Astrocyte of the cerebellum (primary cell): ENCODE measurements at regions not wholly inside any gene's neighbourhood (a gene's known extent, or its start where the extent isn't known, plus 50 kb on each side); places are given as distances from the start of the nearest gene placed in this dataset.

Source experiments
- DNase-seq: peaks from one replicate; pipeline ENCODE4 v3.0.0-alpha.2; 2011; ENCODE audit warnings: low read depth
- H3K4me3 ChIP-seq: 2 replicates; pipeline ENCODE4 v1.5.1; 2011; ENCODE audit warnings: mild to moderate bottlenecking, low read depth, low read length, moderate library complexity
- in situ Hi-C: cut with HindIII; loops from 2 replicates; pipeline ENCODE4 v1.10.0; 2017; ENCODE audit warnings: low sequenced_read_pairs
- TF ChIP-seq, protein P1 (sequence below): IDR thresholded peaks from 2 replicates; pipeline ENCODE4 v1.5.1; 2012; ENCODE audit warnings: low read length, low read depth, moderate library complexity, mild to moderate bottlenecking; ENCODE audit errors: missing control alignments

DNA sequence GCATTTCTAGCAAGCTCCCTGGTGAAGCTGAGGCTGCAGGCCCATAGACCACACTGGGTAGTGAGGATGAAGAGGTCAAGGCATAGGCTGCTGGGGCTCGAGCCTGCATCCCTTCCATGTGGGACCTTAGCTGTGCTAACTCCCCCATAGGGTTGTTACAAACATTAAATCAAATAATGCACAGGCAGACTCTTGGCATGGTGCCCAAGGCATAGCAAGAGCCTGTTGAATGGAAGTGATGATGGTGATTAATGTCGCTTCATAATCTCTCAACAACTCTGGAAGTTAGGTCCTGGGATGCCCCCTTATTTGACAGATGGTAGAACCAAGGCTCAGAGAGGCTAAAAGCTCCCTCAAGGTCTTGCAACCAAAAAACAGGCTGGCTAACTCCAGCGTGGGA is 283.9 kb upstream of the EEF2KMT start:
- in situ Hi-C loops: no loop called here
- TF ChIP-seq, protein P1, sequence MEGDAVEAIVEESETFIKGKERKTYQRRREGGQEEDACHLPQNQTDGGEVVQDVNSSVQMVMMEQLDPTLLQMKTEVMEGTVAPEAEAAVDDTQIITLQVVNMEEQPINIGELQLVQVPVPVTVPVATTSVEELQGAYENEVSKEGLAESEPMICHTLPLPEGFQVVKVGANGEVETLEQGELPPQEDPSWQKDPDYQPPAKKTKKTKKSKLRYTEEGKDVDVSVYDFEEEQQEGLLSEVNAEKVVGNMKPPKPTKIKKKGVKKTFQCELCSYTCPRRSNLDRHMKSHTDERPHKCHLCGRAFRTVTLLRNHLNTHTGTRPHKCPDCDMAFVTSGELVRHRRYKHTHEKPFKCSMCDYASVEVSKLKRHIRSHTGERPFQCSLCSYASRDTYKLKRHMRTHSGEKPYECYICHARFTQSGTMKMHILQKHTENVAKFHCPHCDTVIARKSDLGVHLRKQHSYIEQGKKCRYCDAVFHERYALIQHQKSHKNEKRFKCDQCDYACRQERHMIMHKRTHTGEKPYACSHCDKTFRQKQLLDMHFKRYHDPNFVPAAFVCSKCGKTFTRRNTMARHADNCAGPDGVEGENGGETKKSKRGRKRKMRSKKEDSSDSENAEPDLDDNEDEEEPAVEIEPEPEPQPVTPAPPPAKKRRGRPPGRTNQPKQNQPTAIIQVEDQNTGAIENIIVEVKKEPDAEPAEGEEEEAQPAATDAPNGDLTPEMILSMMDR: no peak
- H3K4me3 ChIP-seq: no peak overlapping the region
- no peak for DNase-seq

DNA sequence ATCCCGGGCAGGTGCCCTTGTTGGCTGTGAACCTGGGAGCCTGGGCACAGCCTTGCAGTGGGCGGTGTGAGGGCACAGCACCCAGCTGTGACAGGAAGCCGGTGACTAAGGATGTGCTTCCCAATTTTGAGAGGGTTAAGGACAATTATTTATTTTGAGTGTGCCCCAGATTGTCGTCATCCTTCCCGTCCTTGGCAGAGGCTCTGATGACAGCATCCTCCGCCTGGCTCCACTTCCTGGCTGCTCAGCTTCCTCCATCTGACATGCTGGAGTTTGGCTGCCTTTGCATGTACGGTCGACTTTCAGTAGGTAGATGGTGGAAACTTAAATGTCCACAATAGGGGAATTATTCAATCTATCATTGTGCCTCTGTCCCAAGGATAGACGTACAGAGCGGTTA is 282.4 kb upstream of the EEF2KMT start:
- TF ChIP-seq, protein P1: no peak
- in situ Hi-C loops: no loop called here
- no peak for DNase-seq

DNA sequence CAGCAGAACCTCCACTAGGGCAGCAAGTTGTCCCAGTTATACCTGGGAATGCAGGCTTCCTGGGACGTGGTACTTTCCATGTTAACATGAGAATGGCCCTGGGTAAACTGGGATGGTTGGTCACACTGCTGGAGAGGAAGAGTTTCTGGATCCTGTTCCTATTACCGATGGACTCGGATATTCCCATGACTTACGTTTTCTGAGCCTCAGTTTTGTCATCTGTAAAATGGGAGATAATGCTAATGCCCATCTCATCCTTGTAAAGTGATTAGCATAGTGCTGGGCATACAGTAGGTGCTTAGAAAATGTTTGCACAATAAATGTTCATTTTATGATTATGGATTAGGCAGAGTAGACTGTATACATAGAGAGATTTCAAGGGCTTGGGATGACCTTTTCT is 280.9 kb upstream of the EEF2KMT start:
- in situ Hi-C loops: no loop called here
- no peak overlapping the region for H3K4me3 ChIP-seq
- TF ChIP-seq, protein P1: no peak
- DNase-seq: no peak

More for the DNA sequence above, 282.4 kb upstream of the EEF2KMT start:
- H3K4me3 ChIP-seq: no peak overlapping the region

DNA sequence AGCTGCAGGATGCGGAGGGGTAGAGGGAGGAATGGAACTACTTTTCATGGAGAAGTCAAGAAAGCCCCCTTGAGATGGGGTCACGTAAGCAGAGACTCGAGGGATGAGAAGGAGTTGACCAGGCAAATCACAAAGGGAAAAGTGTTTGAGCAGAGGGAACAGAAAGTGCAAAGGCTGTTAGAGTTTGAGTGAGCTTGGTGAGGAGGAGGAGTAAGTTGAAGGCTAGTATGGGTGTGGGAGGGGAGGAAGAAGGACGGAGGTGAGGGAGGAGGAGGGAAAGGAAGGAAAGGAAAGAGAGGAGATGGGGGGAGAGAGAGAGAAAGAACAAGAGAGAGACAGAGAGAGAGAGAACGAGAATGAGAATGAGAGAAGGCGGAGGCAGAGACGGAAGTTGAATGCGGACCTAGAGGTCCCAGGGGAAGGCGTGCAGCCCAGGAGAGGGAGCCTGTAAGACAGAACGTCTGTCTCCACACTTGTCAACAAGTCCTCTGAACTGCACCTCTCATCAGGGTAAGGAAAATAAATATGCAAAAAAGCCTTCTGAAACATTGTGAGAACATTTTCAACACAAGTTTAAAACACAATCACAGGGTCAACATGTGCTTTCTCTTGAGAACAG is 279.8 kb upstream of the EEF2KMT start:
- DNase-seq: no peak
- TF ChIP-seq, protein P1: no peak
- H3K4me3 ChIP-seq: no peak overlapping the region
- in situ Hi-C loops: no loop called here

DNA sequence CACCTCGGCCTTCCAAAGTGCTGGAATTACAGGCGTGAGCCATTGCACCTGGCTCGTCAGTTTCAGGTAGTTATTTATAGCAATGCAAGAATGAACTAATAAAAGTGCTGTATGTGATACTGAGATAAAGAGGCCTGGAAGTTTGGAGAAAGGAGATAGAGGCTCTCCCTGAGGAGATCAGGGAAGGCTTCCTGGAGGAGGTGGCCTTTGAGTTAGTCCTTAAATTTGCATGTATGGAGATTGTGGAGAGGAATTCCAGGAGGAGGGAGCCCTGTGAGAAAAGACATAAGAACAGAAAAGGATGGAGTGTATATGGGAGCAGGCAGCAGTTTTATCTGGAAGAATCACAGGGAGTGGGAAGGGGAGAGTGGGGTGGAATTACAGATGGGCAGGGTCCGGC is 276.6 kb upstream of the EEF2KMT start:
- no peak for DNase-seq
- in situ Hi-C loops: no loop called here
- no peak overlapping the region for H3K4me3 ChIP-seq
- TF ChIP-seq, protein P1: no peak

DNA sequence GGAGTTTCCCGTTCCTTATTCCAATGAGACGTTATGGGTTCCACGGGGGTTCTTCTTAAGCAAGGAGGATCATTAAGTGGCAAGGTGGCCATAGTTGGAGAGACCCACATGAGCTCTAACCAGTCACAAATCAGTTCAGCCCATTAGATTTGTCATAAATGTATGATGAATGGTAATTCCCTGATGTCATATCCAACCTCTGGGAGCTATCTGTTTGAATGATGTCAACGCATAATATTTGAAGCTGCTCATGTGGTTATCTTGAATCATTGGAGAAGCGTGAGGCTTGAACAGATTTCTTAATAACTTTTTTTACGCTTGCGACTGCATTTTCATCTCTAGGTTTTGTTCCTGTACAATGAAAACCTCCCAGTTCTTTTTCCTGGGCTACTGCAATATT is 270.4 kb upstream of the EEF2KMT start:
- H3K4me3 ChIP-seq: no peak overlapping the region
- DNase-seq: no peak
- TF ChIP-seq, protein P1: no peak
- in situ Hi-C loops: no loop called here
